Skin of body (tissue), 2 donors: ENCODE measurements at regions not wholly inside any gene's neighbourhood (a gene's known extent, or its start where the extent isn't known, plus 50 kb on each side); places are given as distances from the start of the nearest gene placed in this dataset. TPM values are rescaled to one million over a fixed set of nuclear protein-coding genes. Genes with fewer than 3 reads are reported as not detected.

Source experiments
- DNase-seq: peaks from one replicate; lab custom pipeline; 2025; lab: John Stamatoyannopoulos, UW
- small RNA-seq: library from RNA; depleted of rRNA; stranded (forward); fragments of <200 nt; gene quantifications from one replicate; pipeline ENCODE3, GENCODE V24; 2014; ENCODE audit warnings: low replicate concordance

DNA sequence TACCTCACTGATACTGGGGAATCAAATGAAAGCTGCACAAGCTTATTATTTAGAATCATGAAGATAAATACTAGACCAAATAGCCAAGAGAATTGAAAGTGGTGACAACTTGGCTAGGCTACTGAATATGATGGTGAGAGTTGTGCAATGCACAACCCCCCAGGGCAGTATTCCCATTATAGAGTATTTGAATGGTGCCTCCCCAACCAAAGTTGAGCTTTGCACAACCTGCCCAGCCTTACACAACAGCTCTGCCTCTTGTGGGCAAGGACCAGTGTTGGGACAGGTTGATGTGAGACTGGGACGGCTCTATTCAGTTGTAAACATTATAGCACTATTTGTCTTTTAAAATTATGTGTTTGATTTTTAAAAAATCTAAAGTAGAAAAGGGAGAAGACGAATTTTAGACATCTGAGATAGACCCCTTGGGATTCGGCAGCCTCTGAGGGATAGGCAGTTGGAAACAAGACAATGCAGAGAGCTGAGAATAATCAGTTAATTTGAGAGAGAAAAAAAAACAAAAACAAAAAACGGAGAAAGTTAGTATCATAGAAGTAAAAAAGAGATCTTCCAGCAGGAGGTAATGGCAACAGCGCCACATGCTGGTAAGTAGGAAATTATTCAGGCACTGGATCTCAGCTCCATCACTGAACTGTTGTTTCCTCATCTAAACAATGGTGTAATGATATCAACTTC lies 91.0 kb upstream of the KCNA3 start:
- no peak for DNase-seq

DNA sequence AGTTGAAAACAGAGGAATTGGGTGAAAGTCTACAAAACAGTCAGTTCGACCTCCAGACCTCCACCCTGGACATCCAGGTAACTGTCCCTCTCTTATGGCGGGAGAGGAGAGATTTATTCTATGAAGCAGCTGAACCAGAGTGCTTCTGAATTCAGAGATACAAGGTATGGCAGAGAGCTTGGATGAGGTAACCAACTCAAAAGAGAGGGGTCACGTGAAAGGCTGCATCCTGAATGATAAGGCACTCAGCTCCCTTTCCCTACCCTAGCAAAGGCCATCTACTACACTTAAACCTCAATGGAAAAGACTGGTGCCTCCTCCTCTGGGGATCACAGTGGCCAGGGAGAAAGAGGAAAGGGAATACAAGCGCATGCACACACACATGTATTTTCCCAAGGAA lies 88.4 kb upstream of the KCNA3 start:
- DNase-seq: no peak

DNA sequence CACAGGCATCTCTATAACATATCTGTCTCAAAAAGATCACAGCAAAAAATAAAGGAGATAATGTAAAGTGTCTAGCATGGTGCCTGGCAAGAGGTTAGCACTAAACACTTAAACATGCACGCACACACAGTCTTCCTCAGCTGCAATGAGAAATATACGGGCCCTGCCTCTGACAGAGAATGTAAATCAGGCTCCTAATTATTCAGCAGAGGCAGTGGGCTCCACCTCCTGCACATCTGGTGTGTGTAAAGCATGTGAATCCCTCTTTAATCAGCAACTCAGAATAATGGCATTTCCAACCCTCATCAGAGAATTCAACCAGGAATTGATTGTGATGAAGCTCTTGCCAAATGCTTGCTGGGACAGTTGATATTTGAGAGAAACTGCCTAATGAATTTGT lies 85.6 kb upstream of the KCNA3 start:
- DNase-seq: no peak

DNA sequence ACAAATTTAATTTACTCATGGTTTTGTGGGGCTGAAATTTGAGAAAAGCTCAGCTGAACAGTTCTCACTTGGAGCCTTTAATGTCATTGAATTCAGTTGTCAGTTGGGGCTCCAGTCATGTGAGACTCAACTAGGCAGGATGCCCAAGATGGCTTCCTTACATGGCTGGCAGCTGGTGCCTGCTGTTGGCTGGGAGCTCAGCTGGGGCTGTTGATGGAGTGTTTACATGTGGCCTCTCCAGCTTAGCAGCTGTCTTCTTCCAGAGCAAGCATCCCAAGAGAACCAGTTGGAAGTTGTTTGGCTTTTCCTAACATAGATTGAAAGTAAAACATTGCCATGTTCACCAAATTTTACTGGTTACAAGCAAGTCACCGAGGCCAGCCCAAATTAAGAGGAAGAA lies 81.8 kb upstream of the KCNA3 start:
- no peak for DNase-seq

DNA sequence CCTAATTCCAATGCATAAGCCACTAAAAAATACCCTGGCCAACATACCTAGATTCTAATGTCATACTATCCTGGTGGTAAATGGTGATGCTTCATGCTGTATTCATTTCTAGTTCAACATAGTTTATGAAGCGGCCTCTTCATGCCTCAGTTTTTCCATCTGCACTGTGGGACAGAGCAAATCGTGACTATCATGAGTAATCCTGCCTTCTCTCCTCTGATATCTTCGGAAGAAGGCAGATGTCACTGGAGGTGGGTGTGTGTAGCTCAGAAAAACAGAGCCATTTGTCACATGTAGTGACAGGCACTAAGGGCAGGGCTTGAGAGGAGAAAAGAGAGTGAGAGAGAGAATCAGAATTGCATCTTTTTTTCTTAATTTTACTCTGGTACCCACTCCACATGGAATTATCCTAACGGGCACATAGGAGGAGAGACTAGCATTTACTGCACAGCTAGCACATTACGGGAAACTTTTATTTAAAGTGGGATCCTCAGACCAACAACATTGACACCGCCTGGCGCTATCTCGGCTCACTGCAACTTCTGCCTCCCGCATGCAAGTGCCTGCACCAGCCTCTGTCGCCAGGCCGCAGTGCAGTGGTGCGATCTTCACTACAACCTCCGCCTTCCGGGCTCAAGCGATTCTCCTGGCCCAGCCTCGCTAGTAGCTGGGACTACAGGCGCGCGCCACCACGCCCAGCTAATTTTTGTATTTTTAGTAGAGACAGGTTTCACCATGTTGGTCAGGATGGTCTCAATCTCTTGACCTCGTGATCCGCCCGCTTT lies 78.4 kb upstream of the KCNA3 start:
- DNase-seq: no peak

DNA sequence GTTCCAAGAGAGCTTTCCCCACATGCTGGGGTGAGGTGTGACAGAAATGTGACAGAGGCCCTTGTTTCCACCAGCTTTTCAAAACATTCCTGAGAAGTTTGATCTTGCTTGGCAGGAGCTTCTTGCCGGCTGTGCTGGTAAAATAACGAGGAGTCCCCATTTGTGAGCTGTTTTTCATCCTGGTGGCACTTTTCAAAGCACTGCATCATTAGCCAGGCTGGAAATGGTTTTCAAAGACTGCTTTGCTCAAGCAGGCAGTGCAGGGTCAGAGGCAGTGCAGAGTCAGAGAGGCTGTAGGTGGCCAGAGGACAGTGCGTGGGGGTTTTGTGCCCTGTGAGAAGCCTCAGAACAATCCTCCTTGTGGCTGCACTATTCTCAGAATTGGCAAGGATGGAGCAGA lies 75.8 kb upstream of the KCNA3 start:
- no peak for DNase-seq

DNA sequence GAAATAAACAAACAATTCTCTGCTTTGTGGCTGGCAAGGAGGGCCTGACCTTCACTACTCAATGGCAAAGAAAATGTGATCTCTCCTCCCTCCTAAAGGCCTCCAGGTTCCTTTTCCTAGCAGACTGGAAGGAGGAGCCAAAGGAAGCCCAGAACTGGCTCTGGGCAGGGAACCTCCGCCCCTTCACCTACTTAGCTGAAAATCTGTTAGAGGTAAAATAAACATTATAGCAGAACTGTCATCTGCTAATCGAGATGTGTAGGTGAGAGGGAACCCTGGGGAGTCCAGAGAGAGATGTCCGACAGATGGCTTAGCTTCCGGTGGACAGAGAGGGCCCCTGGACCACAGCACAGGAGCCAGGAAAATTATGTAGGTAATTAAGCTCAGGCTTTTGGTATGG lies 75.2 kb upstream of the KCNA3 start:
- no peak for DNase-seq

DNA sequence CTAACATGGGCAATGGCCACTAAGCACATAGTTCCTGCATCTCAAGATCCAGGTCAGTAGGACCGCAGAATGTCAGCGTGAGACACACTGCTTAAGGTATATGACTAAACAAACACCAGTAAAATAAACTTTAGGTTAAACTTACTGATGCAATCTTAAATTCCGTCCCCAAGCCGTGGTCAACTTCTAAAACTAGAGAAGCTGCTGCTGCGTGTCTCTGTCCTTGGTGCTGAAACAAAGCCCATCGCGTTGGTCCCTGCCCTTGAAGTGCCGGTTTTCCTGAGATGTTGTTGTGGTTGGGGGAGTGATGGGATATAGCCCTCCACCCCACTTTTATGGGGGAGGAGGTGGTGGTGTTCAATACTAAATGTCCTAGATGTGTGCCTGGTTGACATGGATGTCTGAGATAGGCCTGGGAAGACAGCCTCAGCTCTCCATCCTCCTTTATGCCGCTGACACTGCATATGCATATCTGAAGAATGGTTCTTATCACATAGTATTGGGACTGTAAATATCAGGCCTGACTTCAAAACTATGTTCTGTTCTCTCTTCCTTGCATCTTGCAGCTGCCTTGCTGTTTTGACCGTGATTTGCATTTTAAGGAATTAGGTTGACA lies 72.0 kb upstream of the KCNA3 start:
- DNase-seq: no peak

DNA sequence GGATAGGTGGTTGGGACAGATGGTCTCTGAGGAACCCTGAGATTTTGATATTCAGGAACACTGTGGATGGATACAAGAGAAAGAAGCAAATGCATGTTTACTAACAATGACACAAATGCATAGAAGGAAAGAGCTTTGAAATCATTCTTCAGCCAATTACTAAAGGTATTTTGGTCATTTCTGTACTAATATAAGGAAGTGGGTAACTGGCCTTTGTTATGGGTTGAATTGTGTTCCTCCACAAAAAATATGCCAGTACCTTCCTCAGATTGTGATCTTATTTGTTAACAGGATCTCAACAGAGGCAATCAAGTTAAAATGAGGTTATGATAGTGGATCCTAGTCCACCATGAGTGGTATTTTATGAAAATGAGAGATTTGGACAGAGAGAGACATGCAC lies 68.7 kb upstream of the KCNA3 start:
- no peak for DNase-seq

DNA sequence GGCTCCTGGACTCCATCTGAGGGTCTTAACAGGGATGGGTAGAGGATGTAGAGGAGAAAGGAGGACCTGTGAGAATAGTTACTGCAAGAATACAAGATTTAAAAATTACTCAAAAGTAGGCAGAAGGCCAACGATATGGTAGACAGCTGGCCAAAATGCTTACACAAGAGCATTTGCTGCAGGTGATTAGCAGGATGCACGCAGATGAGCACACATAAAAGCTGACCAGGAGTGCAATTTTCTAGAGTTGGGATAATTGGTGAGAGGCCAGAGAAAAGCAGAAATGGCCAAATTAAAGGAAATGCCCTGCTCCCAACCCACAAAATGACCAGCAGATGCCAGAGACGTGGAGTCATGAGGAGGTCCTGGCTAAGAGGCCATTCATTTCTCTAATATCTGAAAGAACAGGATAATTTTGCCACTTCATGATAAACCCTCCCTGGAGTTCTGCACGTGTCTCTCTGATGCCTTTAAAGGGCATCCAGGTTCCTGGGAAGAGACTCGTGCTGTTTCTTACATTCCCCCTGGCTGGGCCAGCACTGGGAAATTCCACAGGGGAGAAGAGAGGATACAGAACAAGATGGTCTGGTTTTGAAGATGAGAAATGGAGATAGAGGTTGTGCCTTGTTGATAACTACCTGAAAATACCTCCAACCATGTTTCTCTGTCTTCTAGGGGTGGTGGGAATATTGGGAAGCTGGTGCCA lies 62.3 kb upstream of the KCNA3 start:
- no peak for DNase-seq

DNA sequence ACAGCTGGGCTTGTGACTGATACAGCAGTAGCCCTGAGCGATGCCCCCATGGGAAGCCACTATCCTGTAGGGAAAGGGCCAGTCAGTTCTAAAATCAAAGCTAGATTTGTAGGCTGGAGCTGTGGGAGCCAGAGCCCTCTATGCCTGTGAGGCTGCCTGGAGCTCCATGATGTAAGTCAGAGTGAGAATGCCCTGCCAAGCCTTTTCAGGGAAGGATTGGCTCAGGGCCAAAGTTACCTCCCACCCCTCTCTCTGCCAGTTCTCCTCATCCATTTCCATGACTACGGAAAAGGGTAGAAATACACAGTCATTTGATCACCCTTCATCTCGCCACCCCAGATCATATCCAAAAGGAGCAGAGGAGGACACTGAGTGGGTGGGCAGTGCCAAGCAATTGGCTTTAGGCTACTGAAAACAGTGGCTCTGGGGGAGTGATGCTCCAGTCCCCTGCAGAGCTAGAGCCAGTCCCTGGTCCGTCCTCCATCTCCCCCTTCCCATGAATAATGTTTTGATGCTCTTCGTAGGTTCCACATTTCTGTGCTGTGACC lies 59.5 kb upstream of the KCNA3 start:
- DNase-seq: no peak

DNA sequence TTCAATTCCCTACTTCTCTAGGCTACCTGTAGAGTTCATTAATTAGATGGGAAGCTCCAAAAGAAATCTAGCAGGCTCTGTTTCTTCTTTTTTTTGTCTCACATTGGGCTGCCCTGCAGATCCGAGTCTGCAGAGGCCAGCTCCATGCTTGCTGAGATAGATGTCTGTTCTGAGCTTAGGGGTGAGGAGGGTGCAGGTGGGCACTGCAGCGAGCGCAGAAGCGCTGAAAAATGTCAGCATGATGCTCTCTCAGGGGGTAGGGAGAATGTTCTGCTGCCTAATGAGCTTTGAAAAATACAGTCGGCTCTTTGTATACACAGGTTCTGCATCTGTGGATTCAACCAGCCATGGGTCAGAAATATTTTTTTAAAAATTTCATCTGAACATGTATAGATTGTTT lies 56.8 kb upstream of the KCNA3 start:
- no peak for DNase-seq

DNA sequence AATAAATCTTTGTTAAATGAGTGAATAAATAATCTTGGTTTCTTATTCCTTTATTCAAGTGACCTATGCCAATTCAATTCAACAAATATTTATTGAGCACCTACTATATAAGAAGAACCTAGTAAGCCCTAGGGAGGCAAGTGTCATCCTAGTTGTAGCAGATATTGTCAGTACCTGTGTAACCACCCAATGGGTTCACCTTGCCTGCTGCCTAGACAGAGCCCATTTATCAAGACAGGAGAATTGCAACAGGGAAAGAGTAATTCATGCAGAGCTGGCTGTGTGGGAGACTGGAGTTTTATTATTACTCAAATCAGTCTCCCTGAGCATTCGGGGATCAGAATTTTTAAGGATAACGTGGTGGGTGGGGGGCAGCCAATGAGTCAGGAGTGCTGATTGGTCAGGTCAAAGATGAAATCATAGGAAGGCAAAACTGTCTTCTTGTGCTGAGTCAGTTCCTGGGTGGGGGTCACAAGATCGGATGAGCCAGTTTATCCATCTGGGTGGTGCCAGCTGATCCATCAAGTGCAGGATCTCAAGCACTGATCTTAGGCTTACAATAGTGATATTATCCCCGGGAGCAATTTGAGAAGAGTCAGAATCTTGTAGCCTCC lies 53.8 kb upstream of the KCNA3 start:
- no peak for DNase-seq

DNA sequence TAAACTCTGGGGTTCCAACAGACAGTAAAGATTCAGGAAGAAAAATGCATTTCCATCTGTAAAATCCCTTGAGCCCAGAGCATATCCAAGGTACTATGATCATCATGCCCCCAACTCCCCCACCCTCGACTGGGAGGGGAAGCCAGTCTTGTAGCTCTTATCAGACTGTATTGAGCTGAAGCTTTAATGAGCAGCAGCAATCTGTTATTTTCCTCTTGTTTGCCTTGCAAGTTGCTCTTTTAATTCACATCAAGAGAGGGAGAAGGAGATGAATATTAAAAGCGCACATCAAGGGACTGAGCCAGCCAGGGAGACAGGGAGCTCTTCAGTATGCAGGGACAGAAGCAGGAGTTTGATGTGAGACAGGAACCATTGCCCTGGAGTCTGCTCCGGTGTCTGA lies 52.5 kb upstream of the KCNA3 start:
- DNase-seq: no peak

DNA sequence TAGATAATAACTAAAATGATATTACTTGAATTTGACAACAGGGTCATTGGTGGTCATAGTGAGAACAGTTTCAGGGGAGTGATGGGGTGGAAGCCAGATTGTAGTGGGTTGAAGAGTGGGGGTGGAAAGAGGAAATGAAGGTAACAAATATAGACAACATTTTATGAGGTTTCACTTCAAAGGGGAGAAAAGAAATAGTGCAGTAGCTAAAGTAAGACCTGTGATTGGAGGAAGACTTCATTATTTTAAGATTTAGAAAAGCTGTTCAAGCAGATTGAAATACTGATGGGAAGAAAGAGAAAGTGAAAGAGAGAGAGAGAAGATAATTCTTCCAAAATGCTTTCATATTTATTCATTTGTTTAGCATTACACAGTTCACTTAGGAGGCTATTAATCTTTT lies 52.0 kb upstream of the KCNA3 start:
- DNase-seq: no peak

Small RNA genes lying in the stretch of these regions (small RNA-seq; reads per million reads assigned to genes)
- not detected for gene RF00019
